ENCODE measurements at regions not wholly inside any gene's neighbourhood (a gene's known extent, or its start where the extent isn't known, plus 50 kb on each side); places are given as distances from the start of the nearest gene placed in this dataset.

DNA sequence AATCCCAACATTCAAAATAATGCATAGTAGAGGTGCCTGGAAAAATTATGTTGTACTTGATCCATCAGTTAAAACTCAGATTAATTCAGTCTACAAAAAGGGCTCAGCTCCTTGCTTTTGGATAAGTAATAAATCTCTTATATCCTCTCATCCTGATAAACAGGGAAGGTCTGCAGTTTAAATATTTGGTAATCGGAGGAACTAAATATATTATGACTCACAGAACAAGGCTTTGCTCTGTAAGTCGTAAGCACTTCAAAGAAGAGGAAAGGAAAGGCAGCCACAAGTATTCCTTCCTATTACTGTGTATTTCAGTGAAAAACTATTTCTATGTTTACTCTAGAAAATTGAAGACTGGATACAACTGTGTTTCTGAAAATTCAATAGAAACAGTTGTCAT lies 757.9 kb downstream of the CDY2B start:
- no peaks in the 10 kb centered on the region for H3K27me3 ChIP-seq

DNA sequence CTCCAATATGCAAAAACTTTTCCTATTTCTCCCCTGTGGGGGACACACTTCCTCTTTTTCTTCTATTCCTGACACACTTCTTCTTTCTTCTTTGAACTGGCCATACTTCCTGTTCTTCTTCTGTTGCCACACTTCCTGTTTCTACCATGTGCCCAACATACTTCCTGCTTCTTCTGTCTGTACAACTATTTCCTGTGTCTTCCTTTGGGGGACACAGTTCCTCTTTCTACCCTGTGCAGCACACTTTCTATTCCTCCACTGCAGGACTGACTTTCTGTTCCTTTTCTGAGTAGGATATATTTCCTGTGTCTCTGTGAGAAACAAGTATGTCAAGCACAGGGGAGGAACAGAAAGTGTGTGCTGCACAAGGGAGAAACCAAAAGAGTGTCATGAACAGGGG lies 794.7 kb downstream of the CDY2B start:
- intact Hi-C loops (cut with DNase I; ENCODE audit: low total_unique reads), result no loop called here
- no peak for TF ChIP-seq POLR2A (IDR thresholded peaks at IDR 0.05)
- TF ChIP-seq, protein P1, sequence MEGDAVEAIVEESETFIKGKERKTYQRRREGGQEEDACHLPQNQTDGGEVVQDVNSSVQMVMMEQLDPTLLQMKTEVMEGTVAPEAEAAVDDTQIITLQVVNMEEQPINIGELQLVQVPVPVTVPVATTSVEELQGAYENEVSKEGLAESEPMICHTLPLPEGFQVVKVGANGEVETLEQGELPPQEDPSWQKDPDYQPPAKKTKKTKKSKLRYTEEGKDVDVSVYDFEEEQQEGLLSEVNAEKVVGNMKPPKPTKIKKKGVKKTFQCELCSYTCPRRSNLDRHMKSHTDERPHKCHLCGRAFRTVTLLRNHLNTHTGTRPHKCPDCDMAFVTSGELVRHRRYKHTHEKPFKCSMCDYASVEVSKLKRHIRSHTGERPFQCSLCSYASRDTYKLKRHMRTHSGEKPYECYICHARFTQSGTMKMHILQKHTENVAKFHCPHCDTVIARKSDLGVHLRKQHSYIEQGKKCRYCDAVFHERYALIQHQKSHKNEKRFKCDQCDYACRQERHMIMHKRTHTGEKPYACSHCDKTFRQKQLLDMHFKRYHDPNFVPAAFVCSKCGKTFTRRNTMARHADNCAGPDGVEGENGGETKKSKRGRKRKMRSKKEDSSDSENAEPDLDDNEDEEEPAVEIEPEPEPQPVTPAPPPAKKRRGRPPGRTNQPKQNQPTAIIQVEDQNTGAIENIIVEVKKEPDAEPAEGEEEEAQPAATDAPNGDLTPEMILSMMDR (IDR thresholded peaks at IDR 0.05), result no peak

More for the DNA sequence above, 757.9 kb downstream of the CDY2B start:
- intact Hi-C loops (cut with DNase I; ENCODE audit: low total_unique reads), result no loop called here
- no peaks in the 10 kb centered on the region for H3K36me3 ChIP-seq (ENCODE audit: low read depth, missing control alignments)
- no peak for TF ChIP-seq POLR2A (IDR thresholded peaks at IDR 0.05)
- TF ChIP-seq, protein P1 (IDR thresholded peaks at IDR 0.05), result no peak
- no peak for DNase-seq
- 57 to 69% methylated on average over 2 of the region's 2 CpGs for whole genome bisulfite sequencing, 2 donors
- H3K9me3 ChIP-seq, result no peaks in the 10 kb centered on the region
- H3K27ac ChIP-seq, result no peak overlapping the region
- no peak overlapping the region for H3K4me3 ChIP-seq
- H3K4me1 ChIP-seq, result no peaks in the 10 kb centered on the region

DNA sequence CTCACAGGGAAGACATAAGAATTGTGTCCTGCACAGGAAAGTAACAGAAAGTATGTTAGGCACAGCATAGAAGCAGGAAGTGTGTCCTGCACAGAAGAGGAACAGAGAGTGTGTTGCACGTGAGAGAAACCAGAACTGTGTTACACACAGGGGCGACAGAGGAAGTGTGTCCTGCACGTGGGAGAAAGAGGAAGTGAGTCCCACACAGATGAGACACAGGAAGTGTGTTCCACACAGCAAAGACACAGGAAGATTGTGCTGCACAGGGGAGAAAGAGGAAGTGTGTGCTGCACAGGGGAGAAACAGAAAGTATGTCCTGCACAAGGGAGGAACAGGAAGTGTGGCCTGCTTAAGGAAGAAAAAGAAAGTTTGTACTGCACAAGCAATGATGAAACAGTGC lies 800.1 kb downstream of the CDY2B start:
- Histone ChIP-seq H3K9me3 (no peaks in the 10 kb centered on the region), H3K36me3 (ENCODE audit: low read depth, missing control alignments) (no peaks in the 10 kb centered on the region), H3K4me3 (no peak overlapping the region), H3K4me1 (no peaks in the 10 kb centered on the region), H3K27ac (no peak overlapping the region), H3K27me3 (no peaks in the 10 kb centered on the region)
- WGBS, 2 donors, result 56 to 70% methylated on average over 3 of the region's 3 CpGs
- no peak for DNase-seq
- TF ChIP-seq POLR2A (IDR thresholded peaks at IDR 0.05), result no peak
- TF ChIP-seq, protein P1 (IDR thresholded peaks at IDR 0.05), result no peak
- intact Hi-C loops (cut with DNase I; ENCODE audit: low total_unique reads), result no loop called here

More for the DNA sequence above, 794.7 kb downstream of the CDY2B start:
- H3K36me3 ChIP-seq (ENCODE audit: low read depth, missing control alignments), result no peaks in the 10 kb centered on the region
- no peak overlapping the region for H3K27ac ChIP-seq
- no peaks in the 10 kb centered on the region for H3K9me3 ChIP-seq
- H3K4me1 ChIP-seq, result no peaks in the 10 kb centered on the region
- no peaks in the 10 kb centered on the region for H3K27me3 ChIP-seq
- no peak for DNase-seq
- H3K4me3 ChIP-seq, result no peak overlapping the region

DNA sequence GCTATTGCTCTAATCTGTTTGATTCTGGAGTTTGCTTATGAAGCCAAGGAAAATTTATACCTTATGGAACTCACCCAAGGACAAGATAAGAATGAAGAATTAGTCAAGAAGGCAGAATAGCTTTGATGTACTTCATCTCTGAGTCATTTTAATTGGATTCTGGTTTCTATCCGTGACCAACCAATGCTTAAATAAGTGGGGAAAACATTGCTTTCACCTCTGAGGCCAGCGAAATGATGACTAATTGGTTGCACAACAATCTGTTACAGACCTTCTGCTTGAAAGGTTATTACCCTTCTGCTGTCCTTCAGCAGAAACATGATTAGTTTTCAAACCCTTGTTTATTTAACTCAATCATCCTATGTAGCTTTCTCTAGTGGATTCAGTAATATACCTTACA lies 812.7 kb downstream of the CDY2B start:
- WGBS, 2 donors, result 32 to 35% methylated on average over 2 of the region's 2 CpGs
- Histone ChIP-seq H3K9me3 (no peaks in the 10 kb centered on the region), H3K36me3 (ENCODE audit: low read depth, missing control alignments) (no peaks in the 10 kb centered on the region), H3K27me3 (no peaks in the 10 kb centered on the region), H3K4me3 (no peak overlapping the region), H3K27ac (no peak overlapping the region), H3K4me1 (no peaks in the 10 kb centered on the region)
- no peak for DNase-seq
- TF ChIP-seq POLR2A (IDR thresholded peaks at IDR 0.05), result no peak
- TF ChIP-seq, protein P1 (IDR thresholded peaks at IDR 0.05), result no peak
- intact Hi-C loops (cut with DNase I; ENCODE audit: low total_unique reads), result no loop called here

DNA sequence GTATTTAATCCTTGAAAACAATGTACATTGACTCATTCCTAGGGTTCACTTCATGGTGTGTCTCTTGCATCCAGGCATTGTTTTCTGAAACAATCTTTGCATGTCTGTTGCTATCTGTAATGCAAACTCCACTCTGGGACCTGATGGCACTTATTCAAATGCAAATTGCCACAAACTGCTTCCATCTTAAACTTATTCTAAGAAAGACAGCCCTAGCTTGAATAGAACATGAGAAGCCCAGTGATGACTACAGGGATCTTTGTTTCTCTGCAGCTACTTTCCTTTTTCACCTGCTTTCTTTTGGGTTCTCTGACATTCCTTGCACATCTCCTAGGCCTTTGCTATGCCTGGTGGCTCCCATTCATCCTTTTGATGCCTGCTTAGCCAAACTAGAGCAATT lies 827.0 kb downstream of the CDY2B start:
- TF ChIP-seq, protein P1 (IDR thresholded peaks at IDR 0.05), result no peak
- TF ChIP-seq POLR2A (IDR thresholded peaks at IDR 0.05), result no peak
- H3K36me3 ChIP-seq (ENCODE audit: low read depth, missing control alignments), result no peaks in the 10 kb centered on the region
- H3K27me3 ChIP-seq, result no peaks in the 10 kb centered on the region
- H3K9me3 ChIP-seq, result no peaks in the 10 kb centered on the region
- intact Hi-C loops (cut with DNase I; ENCODE audit: low total_unique reads), result no loop called here
- no peak overlapping the region for H3K27ac ChIP-seq
- H3K4me1 ChIP-seq, result no peaks in the 10 kb centered on the region
- no peak for DNase-seq
- no peak overlapping the region for H3K4me3 ChIP-seq
